Stimulated activated effector memory CD8-positive, alpha-beta T cell treated with anti-CD3 and anti-CD28 coated beads, Interleukin-12 subunit alpha, Interleukin-12 subunit beta, amount 100 ng/mL, for 72 hours (primary cell): ENCODE measurements at regions not wholly inside any gene's neighbourhood (a gene's known extent, or its start where the extent isn't known, plus 50 kb on each side); places are given as distances from the start of the nearest gene placed in this dataset.

Experiments used
- ATAC-seq: fragments of 150-1000 bp; cut with Tn5 transposase; 2 replicates; pipeline ENCODE4 v1.10.0; 2021
- DNase-seq, 2 donors: peaks; one replicate each; pipeline ENCODE4 v3.0.0; 2021 to 2022; ENCODE audit warnings: low spot score in 2 of 2
- H3K27ac Mint-ChIP-seq: one replicate; pipeline ENCODE4 v1.8.0; 2022; ENCODE audit warnings: mild to moderate bottlenecking, mixed read lengths
- H3K36me3 Mint-ChIP-seq: one replicate; pipeline ENCODE4 v1.8.0; 2022; ENCODE audit warnings: mild to moderate bottlenecking, mixed read lengths
- H3K4me1 Mint-ChIP-seq: one replicate; pipeline ENCODE4 v1.8.0; 2022; ENCODE audit warnings: mixed read lengths
- H3K4me3 Mint-ChIP-seq: one replicate; pipeline ENCODE4 v1.8.0; 2022; ENCODE audit warnings: mild to moderate bottlenecking, mixed read lengths
- H3K9me3 Mint-ChIP-seq: one replicate; pipeline ENCODE4 v1.8.0; 2022; ENCODE audit warnings: mixed read lengths

DNA sequence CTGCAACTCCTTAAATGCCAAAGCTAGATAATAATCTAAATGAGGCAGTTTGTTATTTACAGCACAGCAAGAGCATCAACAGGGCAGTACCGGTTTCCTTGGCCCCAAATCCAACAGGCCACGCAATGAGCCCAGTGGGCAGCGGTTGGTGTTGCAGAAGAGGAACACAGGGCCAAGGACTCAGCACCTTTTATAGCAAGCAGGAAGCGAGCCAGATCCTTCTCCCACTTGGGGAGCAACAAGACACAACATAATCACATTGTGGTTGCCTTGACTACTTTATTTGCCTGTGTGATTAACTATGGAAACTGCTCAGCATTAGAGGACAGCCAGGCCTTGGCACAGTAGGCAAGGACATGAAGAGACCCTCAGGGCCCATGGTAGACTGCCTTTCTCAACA, 67.1 kb upstream of the HTR2A start:
- Mint-ChIP-seq H3K4me1 (no peaks in the 10 kb centered on the region), H3K36me3 (no peaks in the 10 kb centered on the region), H3K9me3 (no peaks in the 10 kb centered on the region), H3K27ac (no peak overlapping the region), H3K4me3 (no peak overlapping the region)
- ATAC-seq (no peak), DNase-seq (no peak)

- ATAC-seq (no peak), DNase-seq (no peak)
- Mint-ChIP-seq H3K9me3 (no peaks in the 10 kb centered on the region), H3K4me3 (no peak overlapping the region), H3K27ac (no peak overlapping the region), H3K36me3 (no peaks in the 10 kb centered on the region), H3K4me1 (no peaks in the 10 kb centered on the region)
Observed at GRCh38 chr13:46962281-46962941, 65.6 kb upstream of the HTR2A start.

DNA sequence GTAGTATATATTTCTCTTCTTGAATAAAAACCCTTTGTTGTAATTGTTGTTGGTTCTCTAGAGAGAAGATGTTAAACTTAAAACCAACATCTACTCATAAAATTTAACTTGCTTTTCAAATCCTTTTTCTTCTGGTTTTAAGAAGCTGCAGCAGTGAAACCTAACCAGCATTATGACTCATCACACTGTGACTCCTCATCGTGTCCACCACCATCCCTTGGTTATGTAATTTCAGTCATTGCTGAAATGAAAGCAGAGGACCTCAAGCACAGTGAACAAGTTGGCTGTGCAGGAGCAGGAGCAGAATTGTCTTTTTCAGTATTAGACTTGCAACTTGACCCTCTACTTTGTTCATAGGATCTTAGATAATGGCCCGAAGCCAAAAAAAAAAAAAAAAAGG, 64.9 kb upstream of the HTR2A start:
- ATAC-seq, result peak; percentile 69
- Mint-ChIP-seq H3K36me3 (no peaks in the 10 kb centered on the region), H3K9me3 (no peaks in the 10 kb centered on the region), H3K4me1 (no peaks in the 10 kb centered on the region), H3K4me3 (no peak overlapping the region), H3K27ac (no peak overlapping the region)
- no peak for DNase-seq

DNA sequence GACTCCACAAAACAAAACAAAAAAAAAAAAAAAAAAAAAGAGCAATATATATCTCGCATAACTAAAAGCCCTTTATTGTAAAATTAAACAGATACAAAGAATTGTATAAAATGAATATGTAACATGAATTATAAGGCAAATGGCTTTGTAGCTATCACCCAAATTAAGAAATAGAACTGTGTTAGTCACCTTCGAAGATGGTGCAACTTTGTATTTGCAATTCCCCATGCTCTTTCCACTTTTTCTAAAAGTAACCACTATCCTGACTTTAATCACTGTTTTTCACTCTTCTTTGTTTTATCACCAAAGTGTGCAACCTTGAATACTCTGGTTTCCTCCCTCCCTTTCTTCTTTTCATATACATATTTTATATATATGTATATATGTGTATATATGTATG, 57.1 kb upstream of the HTR2A start:
- ATAC-seq, result no peak
- H3K4me3 Mint-ChIP-seq, result no peak overlapping the region
- H3K27ac Mint-ChIP-seq, result no peak overlapping the region
- no peaks in the 10 kb centered on the region for H3K4me1 Mint-ChIP-seq
- DNase-seq, result no peak
- H3K9me3 Mint-ChIP-seq, result no peaks in the 10 kb centered on the region
- no peaks in the 10 kb centered on the region for H3K36me3 Mint-ChIP-seq

GRCh38 chr13:46953331-46953730, 56.5 kb upstream of the HTR2A start:
- no peaks in the 10 kb centered on the region for H3K9me3 Mint-ChIP-seq
- H3K36me3 Mint-ChIP-seq, result no peaks in the 10 kb centered on the region
- no peak overlapping the region for H3K4me3 Mint-ChIP-seq
- ATAC-seq (no peak), DNase-seq (no peak)
- H3K4me1 Mint-ChIP-seq, result no peaks in the 10 kb centered on the region
- no peak overlapping the region for H3K27ac Mint-ChIP-seq

GRCh38 chr13:46951516-46951915, 54.7 kb upstream of the HTR2A start:
- Mint-ChIP-seq H3K9me3 (no peaks in the 10 kb centered on the region), H3K4me3 (no peak overlapping the region), H3K36me3 (no peaks in the 10 kb centered on the region), H3K4me1 (no peaks in the 10 kb centered on the region), H3K27ac (no peak overlapping the region)
- DNase-seq, result no peak
- no peak for ATAC-seq

GRCh38 chr13:46949211-46949610, 52.4 kb upstream of the HTR2A start:
- Mint-ChIP-seq H3K27ac (no peak overlapping the region), H3K9me3 (no peaks in the 10 kb centered on the region), H3K36me3 (no peaks in the 10 kb centered on the region), H3K4me3 (no peak overlapping the region), H3K4me1 (no peaks in the 10 kb centered on the region)
- ATAC-seq (no peak), DNase-seq (no peak)

DNA sequence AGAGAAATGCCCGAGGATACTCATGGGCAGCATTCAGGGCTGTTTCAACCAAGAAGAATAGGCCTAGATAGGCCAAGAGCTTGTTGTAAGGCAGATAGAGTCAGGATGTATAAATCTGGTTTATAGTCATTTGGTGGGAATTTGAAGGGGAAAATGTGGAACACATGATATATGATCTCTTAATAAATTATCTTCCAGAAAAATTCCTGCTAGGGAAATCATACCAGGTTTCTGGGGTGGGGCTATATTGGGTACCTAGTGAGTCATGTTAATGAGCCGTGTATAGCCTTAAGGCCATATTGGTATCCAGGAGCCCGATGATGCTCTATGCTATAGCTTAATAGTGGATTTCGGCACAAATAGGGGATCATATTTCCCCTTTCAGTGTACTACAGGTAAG, 51.5 kb upstream of the HTR2A start:
- ATAC-seq, result no peak
- no peak overlapping the region for H3K27ac Mint-ChIP-seq
- DNase-seq, result no peak
- H3K4me3 Mint-ChIP-seq, result no peak overlapping the region
- H3K36me3 Mint-ChIP-seq, result no peaks in the 10 kb centered on the region
- no peaks in the 10 kb centered on the region for H3K4me1 Mint-ChIP-seq
- H3K9me3 Mint-ChIP-seq, result no peaks in the 10 kb centered on the region

DNA sequence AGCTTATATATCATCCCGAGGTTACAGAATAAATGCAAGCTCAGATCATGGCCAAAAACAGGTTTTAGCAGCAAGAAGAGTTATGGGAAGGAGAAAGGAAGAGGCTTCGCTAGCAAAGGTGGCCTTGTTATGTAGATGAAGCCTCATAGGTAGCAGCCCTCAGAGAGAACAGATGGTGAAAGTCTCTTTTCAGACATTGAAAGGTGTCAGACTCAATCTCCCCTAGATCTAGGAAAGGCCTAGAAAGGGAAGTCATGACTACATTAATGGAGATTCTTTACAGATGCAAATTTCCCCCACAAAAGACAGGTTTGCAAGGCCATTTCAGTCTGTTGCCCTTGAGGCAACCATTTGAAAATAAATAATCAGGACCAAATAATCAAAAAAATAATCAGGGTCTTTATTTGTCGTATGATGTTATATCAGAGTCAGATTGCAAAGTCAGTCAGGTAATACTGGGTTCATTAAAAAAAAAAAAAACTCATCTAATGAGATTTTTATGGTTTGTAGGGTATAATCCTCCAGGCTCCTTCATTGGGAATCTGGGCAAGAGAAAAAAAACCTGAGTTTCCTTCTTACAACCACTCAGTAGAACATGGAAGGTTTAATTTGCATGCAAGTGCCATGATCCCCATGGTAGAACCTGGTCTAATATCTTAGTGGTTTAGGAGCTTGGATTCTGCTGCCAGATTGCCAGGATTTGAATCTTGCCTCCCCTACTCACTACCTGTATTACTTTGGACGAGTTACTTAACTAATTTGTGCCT, 50.8 kb upstream of the HTR2A start:
- Mint-ChIP-seq H3K27ac (no peak overlapping the region), H3K36me3 (no peaks in the 10 kb centered on the region), H3K4me3 (no peak overlapping the region), H3K4me1 (no peaks in the 10 kb centered on the region), H3K9me3 (no peaks in the 10 kb centered on the region)
- DNase-seq, result no peak
- no peak for ATAC-seq
